ENCODE measurements at regions not wholly inside any gene's neighbourhood (a gene's known extent, or its start where the extent isn't known, plus 50 kb on each side); places are given as distances from the start of the nearest gene placed in this dataset.

DNA sequence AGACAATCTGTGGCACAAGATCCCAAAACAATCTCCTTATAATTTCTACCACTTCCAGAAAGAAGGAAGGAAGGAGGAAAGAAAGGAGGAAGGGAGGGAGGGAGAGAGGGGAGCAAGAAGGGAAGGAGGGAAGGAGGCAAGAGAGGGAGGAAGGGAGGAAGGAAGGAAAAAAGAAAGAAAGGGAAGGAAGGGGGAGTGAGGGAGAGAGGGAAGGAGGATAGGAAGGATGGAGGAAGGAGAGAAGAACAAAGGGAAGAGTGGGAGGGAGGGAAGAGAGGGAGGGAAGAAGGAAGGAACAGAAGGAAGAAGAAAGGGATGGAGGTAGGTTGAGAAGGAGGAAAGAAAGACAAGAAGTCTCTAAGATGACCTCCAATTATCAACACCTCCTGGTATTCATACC lies 185.5 kb upstream of the NFE2L3 start:
- DNase-seq = no peak

DNA sequence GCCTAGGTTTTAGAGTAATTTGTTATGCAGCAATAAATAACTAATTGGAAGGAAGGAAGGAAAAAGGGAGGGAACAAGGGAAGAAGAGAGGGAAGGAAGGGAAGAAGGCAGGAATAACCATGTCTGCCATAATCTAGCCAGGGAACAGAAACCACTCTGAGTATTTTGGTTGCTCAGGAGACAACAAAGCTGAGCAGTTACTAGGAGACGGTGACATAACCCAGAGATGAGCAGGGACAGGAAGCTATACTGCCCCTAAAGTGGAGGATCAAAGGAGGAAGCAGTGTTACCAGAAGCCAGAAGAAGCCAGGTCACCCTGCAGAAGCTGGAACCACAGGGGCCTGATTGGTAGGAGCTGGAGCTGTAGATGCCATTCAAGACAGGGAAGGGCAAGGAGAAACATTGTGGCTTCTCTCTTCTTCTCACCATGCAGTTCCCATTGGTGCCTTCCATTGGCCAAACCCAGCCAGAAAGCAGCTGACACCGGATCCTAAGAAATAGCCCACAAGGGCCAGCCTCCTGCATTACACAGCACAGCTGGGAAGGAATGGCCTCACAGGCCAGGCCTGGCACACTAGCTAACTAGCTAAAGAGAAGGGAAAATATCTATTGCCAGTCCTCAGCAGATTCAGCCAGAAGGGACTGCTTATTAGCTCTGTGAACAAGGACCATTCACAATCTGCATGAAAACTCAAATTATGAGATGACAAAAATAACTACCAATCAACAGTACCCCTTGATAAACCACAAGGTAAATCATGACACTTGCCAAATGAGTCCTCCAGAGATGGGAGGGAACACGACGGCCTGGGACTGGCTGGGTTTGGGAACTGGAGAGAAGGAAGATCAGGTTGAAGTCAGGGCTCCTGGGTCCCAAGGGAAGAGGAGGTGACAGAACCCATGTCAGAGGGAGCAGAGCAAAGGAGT lies 184.5 kb upstream of the NFE2L3 start:
- no peak for DNase-seq

DNA sequence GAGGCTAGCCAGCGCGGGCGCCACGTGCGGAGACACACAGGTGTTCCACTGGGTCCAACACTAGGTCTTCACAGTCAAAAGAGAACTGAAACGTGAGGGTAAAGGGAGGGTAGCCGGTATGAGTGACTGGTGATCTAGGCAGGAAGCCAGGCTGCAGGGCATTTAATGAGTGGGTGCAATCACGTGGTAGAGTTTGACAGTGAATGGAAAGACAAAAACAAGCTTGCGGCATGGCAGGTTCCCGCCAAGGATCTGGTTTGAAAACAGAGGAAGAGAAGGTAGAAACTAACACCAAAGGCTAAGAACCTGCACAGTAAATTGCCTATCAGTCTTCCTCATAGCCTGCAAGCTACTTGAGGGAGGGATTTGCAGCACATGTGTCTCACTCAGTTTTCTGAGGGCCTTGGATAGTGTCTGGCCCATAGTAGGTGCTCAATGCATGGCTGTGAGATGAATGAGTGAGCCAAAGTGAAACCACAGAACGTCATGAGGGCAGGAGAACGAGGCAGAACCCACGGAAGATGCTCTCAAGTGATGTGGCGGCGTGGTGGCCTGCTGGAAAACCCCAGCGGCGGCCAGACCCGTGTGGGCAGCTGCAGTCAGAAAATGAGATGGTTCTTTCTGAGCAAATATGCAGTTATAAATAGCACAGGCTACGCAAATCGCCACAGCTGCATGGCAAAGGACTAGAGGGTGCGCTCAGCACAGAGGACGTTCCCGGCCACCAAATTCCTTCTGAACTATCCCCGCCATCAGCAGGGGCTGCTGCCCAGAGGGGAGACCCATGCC lies 183.6 kb upstream of the NFE2L3 start:
- DNase-seq = no peak

DNA sequence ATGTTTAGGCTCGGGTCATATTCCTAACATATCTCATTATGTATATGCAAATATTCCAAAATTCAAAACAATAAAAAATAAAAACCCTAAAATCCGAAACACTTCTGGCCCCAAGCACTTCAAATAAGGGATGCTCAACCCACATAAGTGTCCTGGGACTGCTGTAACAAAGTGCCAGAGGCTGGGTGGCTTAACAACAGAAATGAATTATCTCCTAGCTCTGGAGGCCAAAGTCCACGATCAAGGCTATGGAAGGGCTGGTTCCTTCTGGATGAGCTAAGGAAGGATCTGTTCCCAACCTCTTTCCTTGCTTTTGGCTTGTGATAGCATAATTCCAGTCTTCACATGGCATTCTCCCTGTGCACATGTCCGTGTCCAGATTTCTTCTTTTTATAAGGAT lies 181.6 kb upstream of the NFE2L3 start:
- DNase-seq = no peak

DNA sequence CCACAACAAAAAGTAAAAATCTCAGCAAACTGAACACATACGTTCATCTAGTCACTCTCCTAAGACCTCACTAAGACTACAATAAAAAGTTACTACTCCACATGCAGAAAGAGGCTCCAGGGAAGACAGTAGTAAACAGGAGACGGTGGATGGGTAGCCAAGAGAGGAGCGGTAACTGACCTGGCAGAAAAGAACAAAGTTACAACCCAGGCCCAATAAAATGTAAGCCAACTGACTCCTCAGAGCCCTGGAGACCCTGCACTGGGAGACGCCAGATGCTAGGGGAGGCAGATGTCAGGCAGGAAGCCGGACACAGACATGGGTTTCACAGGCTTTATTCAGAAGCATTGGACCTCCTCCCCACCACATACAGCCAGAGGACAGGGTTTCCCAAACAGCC lies 181.1 kb upstream of the NFE2L3 start:
- no peak for DNase-seq

DNA sequence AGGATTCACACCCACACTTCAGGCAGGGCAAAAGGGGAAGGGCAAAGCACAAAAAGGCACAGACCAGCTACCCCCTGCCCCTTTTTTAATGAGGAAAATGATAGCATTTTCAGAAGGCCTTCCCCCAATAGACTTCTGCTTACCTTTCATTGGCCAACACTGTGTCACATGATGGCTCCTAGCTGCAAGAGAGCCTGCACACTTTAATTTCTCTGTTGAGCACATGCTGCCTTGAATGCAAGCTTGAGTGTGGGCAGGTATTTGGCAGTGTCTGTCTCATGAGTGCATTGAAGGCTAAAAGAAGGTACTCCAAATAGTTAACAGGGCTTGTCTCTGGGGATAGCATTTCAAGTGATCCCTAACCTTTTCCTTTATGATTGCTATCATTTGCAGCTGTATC lies 175.4 kb upstream of the NFE2L3 start:
- no peak for DNase-seq

DNA sequence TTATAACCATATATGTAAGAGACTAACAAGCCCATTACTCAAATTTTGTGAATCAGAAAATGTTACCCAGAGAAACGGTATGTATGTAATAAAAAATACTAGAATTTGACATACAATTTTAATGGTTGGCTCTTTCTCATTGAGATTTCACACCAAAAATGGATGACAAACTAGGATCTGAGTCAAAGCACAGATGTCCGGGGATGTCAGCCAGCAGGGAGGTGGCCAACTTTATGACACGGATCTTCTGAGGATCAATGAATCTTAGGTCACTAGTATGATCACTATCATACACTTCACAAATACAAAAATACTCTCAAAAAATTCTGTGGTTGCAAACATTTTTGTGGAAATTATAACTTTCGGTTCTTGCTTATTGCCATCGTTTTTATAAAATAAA lies 173.5 kb upstream of the NFE2L3 start:
- DNase-seq = no peak

DNA sequence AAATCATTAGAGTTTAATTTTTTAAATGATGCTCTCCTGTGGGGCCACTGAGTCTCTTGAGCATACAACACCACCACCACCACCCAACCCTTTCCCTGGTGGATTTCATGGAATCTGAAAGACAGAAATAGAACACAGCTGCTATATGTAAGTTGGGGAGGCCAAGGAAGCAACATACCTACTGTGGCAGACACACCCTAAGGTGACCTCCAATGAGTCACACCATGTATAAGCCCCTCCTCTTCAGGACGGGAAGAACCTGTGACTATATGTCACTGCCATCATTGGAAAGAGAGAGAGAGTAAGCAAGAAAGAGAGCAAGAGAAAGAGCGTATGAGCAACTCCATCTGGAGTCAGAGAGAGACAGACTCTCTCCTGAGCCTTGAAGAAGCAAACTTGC lies 172.4 kb upstream of the NFE2L3 start:
- no peak for DNase-seq

DNA sequence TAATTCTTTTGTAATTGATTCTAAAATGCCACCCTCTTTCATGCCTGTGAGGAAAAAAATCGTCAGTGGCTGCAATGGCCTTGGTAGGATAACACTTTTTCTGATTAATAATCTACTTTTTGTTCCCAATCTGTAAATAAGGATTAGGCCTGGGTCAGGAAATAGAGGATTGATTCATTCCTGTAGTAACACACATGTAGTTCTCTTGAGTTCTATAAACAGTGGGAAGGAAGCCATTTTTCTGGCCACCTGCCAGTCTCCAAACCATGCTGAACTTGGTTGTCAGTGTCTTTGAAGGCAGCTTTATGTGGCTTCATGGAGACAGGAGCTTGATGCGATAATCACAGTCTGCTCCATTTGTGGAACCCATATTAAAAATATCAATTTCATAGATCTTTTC lies 169.3 kb upstream of the NFE2L3 start:
- DNase-seq = no peak

DNA sequence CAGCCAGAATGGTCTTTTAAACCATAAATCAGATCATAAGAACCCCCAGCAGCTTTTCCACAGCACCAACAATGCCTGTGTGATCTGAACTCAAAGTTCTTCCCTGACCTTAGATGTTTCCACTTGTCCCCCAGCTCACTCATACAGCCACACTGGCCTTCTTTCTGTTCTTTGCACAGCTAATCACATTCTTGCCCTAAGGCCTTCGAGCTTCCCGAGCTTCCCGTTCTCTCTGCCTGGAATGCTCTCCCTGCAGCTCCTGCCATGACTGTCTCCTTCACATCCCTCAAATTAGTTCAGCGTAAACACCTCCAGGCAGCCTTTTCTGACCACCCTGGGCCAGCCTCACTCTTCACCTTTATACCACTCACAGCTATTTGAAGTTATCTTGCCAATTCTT lies 166.8 kb upstream of the NFE2L3 start:
- no peak for DNase-seq

DNA sequence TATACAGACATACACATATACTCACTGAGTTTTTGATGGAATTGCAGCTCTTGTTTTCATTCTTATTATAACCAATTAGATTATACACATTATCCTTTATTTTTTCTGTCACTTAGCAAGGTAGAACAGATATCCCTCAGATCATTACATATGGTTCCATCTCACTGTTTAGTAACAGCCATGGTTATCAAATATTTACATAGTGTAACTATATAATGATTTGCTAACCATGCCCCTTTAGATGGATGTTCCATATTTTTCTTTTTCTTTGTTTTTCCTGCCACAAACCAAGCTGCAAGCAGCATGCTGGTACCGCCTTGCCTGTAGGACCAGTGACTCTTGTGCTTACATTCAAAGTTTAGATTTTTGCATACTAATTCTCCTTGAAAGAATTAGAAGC lies 163.4 kb upstream of the NFE2L3 start:
- DNase-seq = peak; percentile 57

DNA sequence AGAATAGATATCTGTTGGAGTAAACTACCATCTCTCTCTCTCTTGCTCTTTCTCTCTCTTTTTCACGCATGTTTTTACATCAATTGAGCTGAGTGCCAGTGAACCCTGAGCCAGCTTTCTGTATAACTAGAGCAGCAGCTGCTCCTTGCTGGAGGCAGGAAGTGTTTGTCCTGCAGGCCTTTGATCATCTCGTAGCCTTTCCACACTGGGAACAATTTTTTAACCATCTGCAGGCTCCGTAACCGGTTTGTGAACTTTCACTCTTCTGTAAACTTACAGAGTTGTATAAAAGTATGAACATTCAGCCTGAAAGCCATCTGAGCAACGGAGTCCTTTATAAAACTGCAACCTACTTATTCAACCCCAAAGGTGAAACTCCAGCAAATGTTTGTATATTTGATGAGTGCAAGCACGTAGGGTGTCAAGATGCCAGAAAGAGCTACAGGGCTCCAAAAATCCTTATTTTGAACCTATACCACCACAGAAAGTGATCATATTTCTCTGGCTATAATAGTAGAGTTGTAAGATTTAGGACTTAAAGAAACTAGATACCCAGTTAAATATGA lies 162.8 kb upstream of the NFE2L3 start:
- peak; percentile 78 for DNase-seq

DNA sequence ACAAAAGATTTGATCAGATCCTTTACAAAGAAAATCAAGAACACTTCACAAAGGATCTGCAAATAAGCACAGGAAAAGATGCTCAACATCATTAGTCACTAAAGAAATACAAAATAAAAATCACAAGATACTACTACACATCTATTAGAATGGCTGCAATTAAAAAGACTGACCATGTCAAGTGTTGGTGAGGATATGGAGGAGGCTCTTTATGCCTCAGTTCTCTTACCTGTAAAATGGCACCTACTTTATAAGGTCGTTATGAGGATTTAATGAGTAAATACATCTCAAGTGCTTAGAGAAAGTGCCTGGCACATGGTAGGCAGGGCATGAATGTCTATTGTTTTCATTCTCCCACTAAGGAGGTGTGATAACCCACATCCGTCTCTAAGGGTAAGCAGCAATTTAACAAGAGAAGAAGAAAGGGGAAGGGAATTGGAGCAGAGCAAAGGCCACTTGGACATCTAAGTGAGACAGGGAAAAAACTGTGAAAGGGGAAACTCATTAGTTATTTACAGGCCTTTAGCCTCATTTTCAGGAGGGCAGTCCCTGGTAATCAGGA lies 157.5 kb upstream of the NFE2L3 start:
- no peak for DNase-seq

DNA sequence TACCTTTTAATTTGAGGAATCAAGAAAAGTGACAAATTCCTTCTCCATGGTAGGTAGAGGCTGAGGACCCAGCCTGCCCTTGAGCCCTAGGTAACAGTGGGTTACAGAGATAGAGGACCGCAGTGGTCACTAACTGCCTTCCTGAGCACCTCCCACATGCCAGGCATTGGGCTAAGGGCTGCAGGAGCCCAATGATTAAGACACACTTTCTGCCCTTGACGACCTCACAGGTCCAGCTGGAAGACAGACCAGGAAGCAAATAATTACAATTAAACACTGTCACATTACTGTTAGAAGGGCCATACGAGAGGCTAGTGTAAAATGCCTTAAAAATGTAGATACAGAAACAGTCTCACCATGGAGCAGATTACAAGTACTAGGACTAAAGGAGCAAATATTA lies 156.8 kb upstream of the NFE2L3 start:
- DNase-seq = peak; percentile 46

DNA sequence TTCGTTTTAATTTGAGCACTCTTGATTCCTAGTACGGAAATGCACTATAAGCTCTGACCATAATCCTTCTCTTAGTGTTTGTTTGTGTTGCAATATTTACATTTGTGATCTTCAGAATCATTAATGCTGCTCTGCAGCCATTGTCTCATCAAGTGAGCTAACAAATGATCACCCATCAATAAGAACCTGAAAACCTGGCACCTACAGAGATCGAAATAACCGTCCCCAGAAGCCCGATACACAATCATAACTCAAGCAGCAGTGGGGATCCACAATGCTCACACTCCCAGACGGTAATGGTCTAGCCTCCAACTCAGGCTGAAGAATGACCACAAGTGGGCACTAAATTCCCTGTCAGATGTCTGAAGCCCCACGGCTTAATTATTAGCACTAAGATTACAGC lies 156.0 kb upstream of the NFE2L3 start:
- DNase-seq = peak; percentile 78

DNA sequence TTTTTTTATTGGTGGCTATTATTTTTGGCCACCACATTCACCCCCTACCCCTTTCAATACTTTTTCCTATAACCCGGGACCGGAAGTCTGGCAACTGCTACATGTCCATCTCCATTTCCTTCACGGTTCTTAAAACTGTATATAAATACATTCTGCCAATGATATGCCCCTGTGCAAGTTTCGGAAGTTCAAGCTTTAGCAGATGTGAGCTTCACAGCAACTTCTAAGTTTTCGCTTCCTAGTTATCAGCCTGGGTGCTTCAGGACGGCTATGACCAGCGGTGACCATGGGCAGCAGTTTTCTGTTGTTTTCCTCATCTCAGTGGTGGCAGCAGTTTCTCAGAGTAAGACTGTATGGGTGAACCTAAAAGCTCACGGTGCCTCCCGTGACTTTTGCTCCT lies 153.5 kb upstream of the NFE2L3 start:
- no peak for DNase-seq

DNA sequence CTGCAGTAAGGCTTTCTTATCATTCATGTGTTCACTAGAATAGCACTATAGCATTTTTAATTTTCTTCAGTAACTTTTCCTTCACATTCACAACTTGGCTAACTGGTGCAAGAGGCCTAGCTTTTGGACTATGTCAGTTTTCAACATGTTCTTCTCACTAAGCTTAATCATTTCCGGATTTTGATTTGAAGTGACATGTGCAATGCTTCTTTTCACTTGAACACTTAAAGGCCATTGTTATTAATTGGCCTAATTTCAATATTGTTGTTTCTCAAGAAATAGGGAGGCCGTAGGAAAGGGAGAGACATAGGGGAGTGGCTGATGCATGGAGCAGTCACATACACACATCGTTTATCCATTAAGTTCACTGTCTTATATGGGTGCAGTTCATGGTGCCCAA lies 151.2 kb upstream of the NFE2L3 start:
- no peak for DNase-seq

DNA sequence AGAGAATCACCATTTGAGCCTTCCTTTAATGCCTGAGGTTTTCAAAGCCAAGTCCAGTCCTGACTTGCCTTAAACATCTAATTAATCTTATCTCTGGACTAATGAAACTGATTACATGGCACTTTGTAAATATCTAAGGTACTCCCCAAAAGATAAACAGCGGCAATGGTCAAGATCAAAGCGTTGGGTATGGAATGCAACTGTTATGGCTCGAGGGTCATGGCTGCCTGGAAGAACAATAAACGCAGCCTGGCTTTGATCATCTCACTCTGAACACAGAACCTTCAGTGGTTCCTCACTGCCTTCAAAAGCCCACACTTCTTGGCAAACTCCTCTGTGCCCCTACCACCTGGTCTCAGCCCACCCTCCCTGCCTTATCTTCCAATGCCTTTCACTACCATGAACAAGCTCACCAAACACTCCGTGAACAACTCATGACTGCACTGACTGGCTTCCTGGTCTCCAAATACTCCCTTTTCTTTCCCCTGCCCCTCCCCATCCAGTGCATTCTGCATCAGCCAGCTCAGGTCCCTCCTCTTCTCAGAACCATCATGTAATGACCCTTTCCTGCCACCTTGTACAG lies 150.2 kb upstream of the NFE2L3 start:
- no peak for DNase-seq

DNA sequence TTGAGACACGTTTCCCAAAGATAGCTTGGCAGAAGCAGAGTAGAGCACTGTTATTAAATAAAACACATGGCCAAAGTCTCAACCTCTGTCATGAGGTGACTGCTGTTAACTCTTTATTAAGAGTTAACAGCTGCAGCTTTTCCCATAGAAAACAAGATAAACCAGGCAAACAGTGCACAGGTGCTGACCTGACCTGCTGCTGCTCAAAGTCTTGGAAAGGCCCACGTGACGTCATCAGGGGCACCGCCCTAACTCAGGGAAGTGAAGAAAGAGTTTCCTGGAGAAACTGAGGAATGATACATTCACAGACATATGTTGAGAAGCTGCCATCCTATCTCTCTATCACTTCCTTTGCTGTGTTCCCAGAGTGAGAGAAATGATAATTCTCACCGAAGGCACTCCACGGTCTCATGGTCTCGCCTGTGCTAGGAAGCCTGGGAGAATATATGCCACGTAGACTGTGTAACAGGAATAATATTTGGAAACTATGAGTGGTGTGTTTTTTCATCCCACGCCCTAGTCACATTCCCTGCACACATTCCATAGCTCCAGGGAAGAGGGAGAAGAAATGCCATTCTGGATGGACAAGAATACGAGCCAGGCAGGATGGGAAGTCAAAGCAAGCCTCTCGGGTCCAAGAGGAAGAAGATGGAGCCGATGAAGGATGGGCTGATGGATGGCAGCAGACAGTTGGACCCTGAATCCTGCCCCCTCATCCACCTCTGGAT lies 146.2 kb upstream of the NFE2L3 start:
- peak; percentile 38 for DNase-seq

DNA sequence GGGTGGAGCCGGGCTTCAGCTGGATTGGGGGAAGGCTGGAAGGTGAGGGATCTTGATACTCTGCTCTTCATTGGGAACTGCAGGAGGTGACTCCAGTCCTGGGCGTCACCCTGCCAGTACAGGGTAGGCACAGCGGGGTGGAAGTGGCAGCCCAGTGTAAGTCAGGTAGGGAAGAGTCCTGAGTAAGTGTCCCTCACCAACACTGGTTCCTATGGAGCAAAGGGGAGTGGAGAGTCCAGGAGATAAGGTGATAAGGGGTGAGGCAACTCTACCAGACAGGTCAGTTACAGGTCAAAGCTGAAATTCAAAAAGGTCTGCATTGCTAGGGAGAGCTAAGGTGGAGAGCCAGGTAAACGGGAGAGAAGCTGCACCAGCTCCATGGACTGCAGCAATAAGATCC lies 145.6 kb upstream of the NFE2L3 start:
- DNase-seq = no peak

DNA sequence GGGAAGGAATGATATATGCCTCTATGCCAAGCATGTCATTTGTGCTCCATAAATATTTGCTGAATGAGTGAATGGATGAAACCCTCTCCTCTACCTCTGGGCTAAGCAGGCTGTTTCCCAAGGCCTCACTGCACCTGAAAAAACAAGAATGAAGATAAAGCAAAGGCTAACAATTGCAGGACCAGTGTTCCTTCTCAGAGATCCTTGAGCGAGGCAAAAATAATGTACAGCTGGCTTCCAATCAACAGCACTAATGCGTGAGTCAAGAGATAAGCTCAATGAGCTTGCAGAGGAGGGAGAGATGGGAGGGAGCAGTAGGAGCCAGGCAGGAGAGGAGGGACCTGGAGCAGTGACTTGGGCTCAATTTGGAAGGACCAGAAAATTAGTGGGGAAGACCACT lies 144.5 kb upstream of the NFE2L3 start:
- DNase-seq = no peak

DNA sequence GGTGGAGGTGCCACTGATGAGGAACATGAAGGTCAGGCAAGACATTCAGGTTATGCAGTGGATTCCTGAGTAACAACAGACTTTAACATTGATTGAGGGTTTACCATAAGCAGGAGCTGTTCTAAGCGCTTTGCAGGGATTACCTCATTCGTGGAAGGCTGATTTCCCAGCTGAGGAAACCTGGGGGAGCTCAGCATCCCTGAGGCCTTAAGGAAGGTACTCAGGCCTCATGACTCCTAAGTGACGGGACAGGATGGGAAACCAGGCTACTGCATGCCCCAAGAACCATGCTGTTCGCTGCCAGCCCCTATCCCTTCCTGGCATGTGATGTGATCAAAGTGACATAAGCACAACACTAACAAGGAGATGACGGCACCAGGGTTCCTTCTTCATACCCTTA lies 143.6 kb upstream of the NFE2L3 start:
- DNase-seq = no peak
